Small intestine (tissue), 7 donors: ENCODE measurements at regions not wholly inside any gene's neighbourhood (a gene's known extent, or its start where the extent isn't known, plus 50 kb on each side); places are given as distances from the start of the nearest gene placed in this dataset.

Experiments
- DNase-seq, 2 donors: peaks; one replicate each; pipeline versions ENCODE4 v3.0.0 to v3.0.0-alpha.2; 2013
- FAIRE-seq: peaks from 2 replicates; lab custom pipeline; 2012; peaks lifted over from hg19 to GRCh38; lab: Jason Lieb, UNC
- H3K27ac ChIP-seq, 3 donors: one replicate each; pipeline ENCODE4 v1.5.1; 2013; ENCODE audit warnings: low read length in 2 of 3, mild to moderate bottlenecking in 2 of 3, control low read depth in 1 of 3, inconsistent platforms in 1 of 3, low read depth in 1 of 3, moderate library complexity in 1 of 3
- H3K27me3 ChIP-seq, 3 donors: one replicate each; pipeline ENCODE4 v1.6.1; 2013; ENCODE audit warnings: low read length in 3 of 3, inconsistent platforms in 1 of 3; ENCODE audit not compliant: control insufficient read depth in 3 of 3, insufficient read depth in 3 of 3
- H3K36me3 ChIP-seq, 3 donors: one replicate each; pipeline ENCODE4 v1.6.1; 2013; ENCODE audit warnings: low read length in 3 of 3, inconsistent platforms in 1 of 3, low read depth in 1 of 3, mild to moderate bottlenecking in 1 of 3, moderate library complexity in 1 of 3; ENCODE audit not compliant: control insufficient read depth in 3 of 3, insufficient read depth in 2 of 3
- H3K4me1 ChIP-seq, 3 donors: one replicate each; pipeline ENCODE4 v1.6.1; 2013; ENCODE audit warnings: low read length in 2 of 3, inconsistent platforms in 1 of 3, low read depth in 1 of 3, mild to moderate bottlenecking in 1 of 3, moderate library complexity in 1 of 3; ENCODE audit not compliant: control insufficient read depth in 3 of 3, insufficient read depth in 2 of 3
- H3K4me3 ChIP-seq, 3 donors: one replicate each; pipeline ENCODE4 v1.5.1; 2013; ENCODE audit warnings: low read length in 3 of 3, control low read depth in 1 of 3, inconsistent platforms in 1 of 3, low read depth in 1 of 3, mild to moderate bottlenecking in 1 of 3, moderate library complexity in 1 of 3
- H3K9me3 ChIP-seq, 2 donors: one replicate each; pipeline ENCODE4 v1.6.1; 2013; ENCODE audit warnings: low read depth in 1 of 2, low read length in 1 of 2; ENCODE audit not compliant: control insufficient read depth in 2 of 2, insufficient read depth in 1 of 2
- WGBS, 3 donors: extraction: QIAGEN DNeasy Blood & Tissue Kit; methylation state at CpG; one replicate each; pipeline ENCODE4 v1.1.7; 2013; 5-methylcytosine and 5-hydroxymethylcytosine counted together
- donor health status: healthy with polysubstance abuse.
- donor health status: control.
- donor health status: control.
- donor health status: Bipolar disorder and iron deficiency.
- donor health status: healthy.

GRCh38 chr5:105448271-105448670 is 1885.7 kb upstream of the NUDT12 start:
- Histone ChIP-seq H3K4me3 (no peak overlapping the region), H3K4me1 (no peaks in the 10 kb centered on the region), H3K9me3 (peaks cover 2 to 3% of the 10 kb centered on the region in 2 donors), H3K27me3 (no peaks in the 10 kb centered on the region), H3K36me3 (no peaks in the 10 kb centered on the region), H3K27ac (no peak overlapping the region)
- FAIRE-seq (no peak), DNase-seq (no peak)
- 57 to 65% (median 58%) methylated on average over 3 of the region's 3 CpGs for WGBS, 3 donors

- no peaks in the 10 kb centered on the region for H3K27me3 ChIP-seq
- no peak overlapping the region for H3K4me3 ChIP-seq
- no peaks in the 10 kb centered on the region for H3K4me1 ChIP-seq
- H3K36me3 ChIP-seq = no peaks in the 10 kb centered on the region
- FAIRE-seq (no peak), DNase-seq (no peak)
- WGBS, 3 donors = 59 to 68% (median 67%) methylated on average over 2 of the region's 2 CpGs
- no peak overlapping the region for H3K27ac ChIP-seq
- H3K9me3 ChIP-seq = no peaks in the 10 kb centered on the region
Measured at GRCh38 chr5:105430516-105430915, 1867.9 kb upstream of the NUDT12 start.

DNA sequence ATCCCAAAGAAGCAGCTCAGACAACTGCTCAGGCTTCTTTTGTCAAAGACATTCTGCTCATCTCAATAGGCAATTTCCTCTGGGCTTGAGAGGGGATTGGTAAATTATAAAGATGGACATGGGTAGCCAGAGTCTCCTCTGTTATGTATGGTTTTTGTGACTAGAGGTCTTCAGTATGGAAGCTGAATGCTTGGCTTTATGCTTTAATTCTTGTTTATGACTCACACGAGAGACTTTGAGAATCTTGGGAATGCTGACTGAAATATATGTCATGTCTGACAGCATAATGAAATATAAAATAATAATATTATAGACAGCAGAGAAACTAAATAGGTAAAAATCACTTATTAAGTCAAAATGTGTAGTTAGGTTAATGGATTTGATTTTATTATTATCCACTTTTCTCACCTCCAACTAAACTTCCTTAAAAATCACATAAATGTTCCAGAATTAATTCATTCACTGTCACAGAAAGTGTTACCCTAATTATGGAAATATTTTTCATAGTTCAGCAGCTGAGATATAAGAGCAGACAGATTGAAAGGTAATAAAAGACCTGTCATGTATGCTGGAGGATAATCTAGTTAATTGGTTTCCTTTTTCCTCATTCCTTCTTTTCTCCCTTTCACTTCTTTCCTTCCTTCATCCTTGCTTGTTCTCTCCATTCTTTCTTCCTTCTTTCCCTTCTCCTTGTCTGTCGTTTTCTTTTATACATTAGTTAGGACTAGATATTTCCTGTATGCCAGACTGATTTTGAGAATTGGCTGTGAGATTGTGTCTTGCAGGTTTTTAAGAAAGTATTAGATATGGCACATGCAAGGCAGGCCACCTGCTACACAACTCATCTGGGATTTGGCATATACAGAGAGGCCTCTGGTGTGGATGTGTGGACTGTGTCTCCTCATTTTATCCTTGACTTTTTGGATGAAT is 1866.1 kb upstream of the NUDT12 start:
- H3K27me3 ChIP-seq = no peaks in the 10 kb centered on the region
- no peaks in the 10 kb centered on the region for H3K9me3 ChIP-seq
- H3K4me1 ChIP-seq = no peaks in the 10 kb centered on the region
- H3K4me3 ChIP-seq = no peak overlapping the region
- H3K27ac ChIP-seq = no peak overlapping the region
- 52 to 60% (median 59%) methylated on average over 2 of the region's 2 CpGs for WGBS, 3 donors
- FAIRE-seq (no peak), DNase-seq (no peak)
- no peaks in the 10 kb centered on the region for H3K36me3 ChIP-seq

GRCh38 chr5:105414067-105414466 is 1851.5 kb upstream of the NUDT12 start:
- DNase-seq (no peak), FAIRE-seq (no peak)
- peaks cover 0 to 15% of the 10 kb centered on the region in 2 donors for H3K9me3 ChIP-seq
- H3K27me3 ChIP-seq = no peaks in the 10 kb centered on the region
- 67 to 82% (median 76%) methylated on average over 3 of the region's 3 CpGs for WGBS, 3 donors
- no peak overlapping the region for H3K27ac ChIP-seq
- no peak overlapping the region for H3K4me3 ChIP-seq
- H3K4me1 ChIP-seq = no peaks in the 10 kb centered on the region
- H3K36me3 ChIP-seq = no peaks in the 10 kb centered on the region

DNA sequence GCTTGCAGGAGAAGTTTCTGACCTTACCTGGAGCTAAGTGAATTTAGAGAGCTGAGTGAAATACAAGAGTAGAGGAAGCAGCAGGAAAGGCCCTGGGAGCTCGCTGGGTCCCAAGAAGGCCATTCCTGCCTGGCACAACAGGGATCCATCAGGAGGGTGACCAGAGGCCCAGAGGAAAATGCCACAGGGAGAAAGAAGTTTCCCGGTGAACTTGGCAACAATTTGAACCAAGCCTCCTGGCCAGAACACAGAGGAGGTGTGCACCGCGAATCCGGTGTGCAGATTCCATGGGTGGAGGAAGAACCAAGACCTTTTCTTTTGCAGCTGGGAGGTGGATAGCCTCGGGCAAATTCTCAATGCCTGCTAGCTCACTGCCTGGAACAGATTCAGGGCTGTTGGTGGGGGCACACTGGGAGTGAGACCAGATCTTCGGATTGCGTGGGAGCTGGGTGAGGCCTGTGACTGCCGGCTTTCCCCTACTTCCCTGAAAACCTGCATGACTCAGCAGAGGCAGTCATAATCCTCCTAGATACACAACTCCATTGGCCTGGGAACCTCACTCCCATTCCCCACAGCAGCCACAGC is 1850.9 kb upstream of the NUDT12 start:
- Histone ChIP-seq H3K4me1 (no peaks in the 10 kb centered on the region), H3K9me3 (peaks cover 0 to 11% of the 10 kb centered on the region in 2 donors), H3K4me3 (no peak overlapping the region), H3K36me3 (no peaks in the 10 kb centered on the region), H3K27ac (no peak overlapping the region), H3K27me3 (no peaks in the 10 kb centered on the region)
- no peak for DNase-seq
- FAIRE-seq = no peak
- 86 to 92% (median 87%) methylated on average over 9 of the region's 9 CpGs for WGBS, 3 donors

GRCh38 chr5:105409695-105410094 is 1847.1 kb upstream of the NUDT12 start:
- H3K4me3 ChIP-seq = no peak overlapping the region
- DNase-seq = no peak
- peak; percentile 81 for FAIRE-seq
- 74 to 93% (median 83%) methylated on average over 1 of the region's 1 CpG for WGBS, 3 donors
- H3K27me3 ChIP-seq = no peaks in the 10 kb centered on the region
- no peak overlapping the region for H3K27ac ChIP-seq
- no peaks in the 10 kb centered on the region for H3K4me1 ChIP-seq
- H3K9me3 ChIP-seq = peaks cover 0 to 11% of the 10 kb centered on the region in 2 donors
- H3K36me3 ChIP-seq = no peaks in the 10 kb centered on the region

GRCh38 chr5:105407200-105407599 is 1844.6 kb upstream of the NUDT12 start:
- DNase-seq = no peak
- H3K4me1 ChIP-seq = no peaks in the 10 kb centered on the region
- no peak for FAIRE-seq
- WGBS, 3 donors = 94 to 97% (median 94%) methylated on average over 1 of the region's 1 CpG
- no peaks in the 10 kb centered on the region for H3K27me3 ChIP-seq
- no peak overlapping the region for H3K27ac ChIP-seq
- H3K36me3 ChIP-seq = no peaks in the 10 kb centered on the region
- no peak overlapping the region for H3K4me3 ChIP-seq
- H3K9me3 ChIP-seq = no peaks in the 10 kb centered on the region

DNA sequence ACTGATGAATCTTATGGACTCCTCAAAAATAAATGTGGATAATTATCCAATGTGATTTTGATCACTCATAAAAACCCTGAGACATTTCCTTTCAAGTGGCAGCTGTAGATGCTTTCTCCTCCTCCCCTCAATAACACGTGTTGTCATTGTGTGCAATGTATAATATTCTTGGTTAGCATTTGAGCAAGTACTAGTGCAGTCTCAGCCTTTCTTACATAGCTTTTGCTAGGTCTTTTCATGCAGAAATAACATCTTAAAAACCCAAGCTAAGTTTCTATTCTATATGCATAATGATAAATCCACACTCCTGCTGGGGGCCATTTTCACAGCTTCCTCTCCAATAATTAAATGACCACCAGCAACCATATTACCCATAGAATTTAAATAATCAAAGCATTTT is 1835.2 kb upstream of the NUDT12 start:
- Histone ChIP-seq H3K36me3 (no peaks in the 10 kb centered on the region), H3K4me1 (no peaks in the 10 kb centered on the region), H3K4me3 (no peak overlapping the region), H3K27ac (no peak overlapping the region), H3K9me3 (peaks cover 0 to 2% of the 10 kb centered on the region in 2 donors), H3K27me3 (no peaks in the 10 kb centered on the region)
- DNase-seq (no peak), FAIRE-seq (no peak)
- 74 to 81% (median 77%) methylated on average over 1 of the region's 1 CpG for WGBS, 3 donors
